GM19328 (cell line): ENCODE measurements at regions not wholly inside any gene's neighbourhood (a gene's known extent, or its start where the extent isn't known, plus 50 kb on each side); places are given as distances from the start of the nearest gene placed in this dataset.
"Not testable (repeated sequence)": the region's sequence is repeated elsewhere in the genome, so short reads cannot be mapped to it uniquely, and the experiment has no call there.

Experiments
- ATAC-seq: cut with Tn5 transposase; IDR thresholded peaks from one replicate; pipeline ENCODE4 v1.9.1; 2021; ENCODE audit warnings: mild to moderate bottlenecking, moderate library complexity; ENCODE audit not compliant: unreplicated experiment

- ATAC-seq = no peak
Measured at GRCh38 chr15:20369500-20369899, 172.1 kb downstream of the GOLGA6L6 start.

GRCh38 chr15:20368974-20369373 lies 172.6 kb downstream of the GOLGA6L6 start:
- ATAC-seq = no peak

GRCh38 chr15:20367093-20367492 lies 174.5 kb downstream of the GOLGA6L6 start:
- no peak for ATAC-seq

- not testable (repeated sequence) for ATAC-seq
Measured at GRCh38 chr15:20363591-20363990, 178.0 kb downstream of the GOLGA6L6 start.

GRCh38 chr15:20361091-20361490 lies 180.5 kb downstream of the GOLGA6L6 start:
- no peak for ATAC-seq

- ATAC-seq = no peak
Measured at GRCh38 chr15:20358779-20359414, 182.7 kb downstream of the GOLGA6L6 start.

- ATAC-seq = no peak
Measured at GRCh38 chr15:20358066-20358778, 183.4 kb downstream of the GOLGA6L6 start.

- no peak for ATAC-seq
Measured at GRCh38 chr15:20357481-20358065, 184.0 kb downstream of the GOLGA6L6 start.

- no peak for ATAC-seq
Measured at GRCh38 chr15:20356911-20357480, 184.6 kb downstream of the GOLGA6L6 start.

- ATAC-seq = no peak
Measured at GRCh38 chr15:20356444-20356910, 185.1 kb downstream of the GOLGA6L6 start.

- ATAC-seq = no peak
Measured at GRCh38 chr15:20355256-20355868, 186.2 kb downstream of the GOLGA6L6 start.

- not testable (repeated sequence) for ATAC-seq
Measured at GRCh38 chr15:20354884-20355223, 186.7 kb downstream of the GOLGA6L6 start.

GRCh38 chr15:20353966-20354883 lies 187.4 kb downstream of the GOLGA6L6 start:
- no peak for ATAC-seq

GRCh38 chr15:20352241-20353200 lies 189.1 kb downstream of the GOLGA6L6 start:
- no peak for ATAC-seq

GRCh38 chr15:20351448-20351971 lies 190.1 kb downstream of the GOLGA6L6 start:
- no peak for ATAC-seq

GRCh38 chr15:20349774-20350498 lies 191.7 kb downstream of the GOLGA6L6 start:
- no peak for ATAC-seq

- ATAC-seq = no peak
Measured at GRCh38 chr15:20348900-20349773, 192.5 kb downstream of the GOLGA6L6 start.
